Panc1 (cell line): ENCODE measurements at regions not wholly inside any gene's neighbourhood (a gene's known extent, or its start where the extent isn't known, plus 50 kb on each side); places are given as distances from the start of the nearest gene placed in this dataset.

ENCODE experiments used
- ATAC-seq: fragments of 200-7000 bp; cut with Tn5 transposase; 2 replicates; pipeline ENCODE4 v1.9.1; 2020; ENCODE audit warnings: mild to moderate bottlenecking, moderate library complexity
- BruUV-seq: library from RNA; stranded (reverse); fragments of 400-500 nt; replicated peaks from 2 replicates; lab custom pipeline; 2021; lab: Mats Ljungman, UMichigan
- CTCF ChIA-PET: fragments of 300-600 bp; sonication (Branson Sonifier 250); formaldehyde crosslinking; loops from one replicate; lab custom pipeline; 2022; ENCODE audit warnings: antibody characterized with exemption; lab: Charles Lee
- POLR2A ChIA-PET: fragments of 300-600 bp; sonication (Branson Sonifier 250); formaldehyde crosslinking; loops from one replicate; lab custom pipeline; 2022; ENCODE audit warnings: antibody characterized with exemption; lab: Charles Lee
- DNase-seq: peaks from one replicate; pipeline ENCODE4 v3.0.0-alpha.2; 2010; ENCODE audit warnings: low read depth, low spot score
- H3K27ac ChIP-seq: 2 replicates; pipeline ENCODE4 v1.5.1; 2011; ENCODE audit warnings: mild to moderate bottlenecking, low read length, inconsistent platforms
- H3K27me3 ChIP-seq: fragments of 200-500 bp; sonication (Bioruptor generic); 2 replicates; pipeline ENCODE4 v1.6.0; 2014; ENCODE audit warnings: low read length, inconsistent platforms; ENCODE audit not compliant: control insufficient read depth, insufficient read depth
- H3K36me3 ChIP-seq: fragments of 200-500 bp; sonication (Bioruptor generic); 2 replicates; pipeline ENCODE4 v1.5.1; 2014; ENCODE audit warnings: inconsistent platforms, mild to moderate bottlenecking, low read length, moderate library complexity; ENCODE audit not compliant: control insufficient read depth, insufficient read depth
- H3K4me1 ChIP-seq: 2 replicates; pipeline ENCODE4 v1.5.1; 2011; ENCODE audit warnings: inconsistent platforms, mild to moderate bottlenecking, low read length, moderate library complexity; ENCODE audit not compliant: control insufficient read depth, insufficient read depth
- H3K4me3 ChIP-seq, 2 experiments: 2 replicates each; pipeline ENCODE4 v1.5.1; 2011 to 2012; ENCODE audit warnings: low read depth in 2 of 2, low read length in 2 of 2, mild to moderate bottlenecking in 2 of 2, inconsistent platforms in 1 of 2, moderate library complexity in 1 of 2
- H3K9me3 ChIP-seq: fragments of 200-500 bp; sonication (Bioruptor generic); 2 replicates; pipeline ENCODE4 v1.5.1; 2014; ENCODE audit warnings: low read depth, mild to moderate bottlenecking, inconsistent platforms, low read length, moderate library complexity; ENCODE audit not compliant: control insufficient read depth, insufficient read depth
- POLR2AphosphoS5 ChIP-seq: IDR thresholded peaks from 2 replicates; pipeline ENCODE4 v1.6.1; 2012; ENCODE audit warnings: mild to moderate bottlenecking, low read depth, low read length, moderate library complexity
- SIN3A ChIP-seq: IDR thresholded peaks from 2 replicates; pipeline ENCODE4 v1.6.1; 2012; ENCODE audit warnings: low read depth, mild to moderate bottlenecking, low read length, moderate library complexity, borderline replicate concordance; ENCODE audit not compliant: insufficient read depth
- TCF7L2 ChIP-seq: IDR thresholded peaks from 2 replicates; pipeline ENCODE4 v1.6.1; 2011; ENCODE audit warnings: mild to moderate bottlenecking, low read depth, low read length, inconsistent platforms
- in situ Hi-C: cut with HindIII; loops from 2 replicates; pipeline ENCODE4 v1.10.0; 2016; ENCODE audit warnings: low sequenced_read_pairs, low pct_unique_long_range_greater_than_20kb
- intact Hi-C: fragments of 100-400 bp; cut with micrococcal nuclease; formaldehyde crosslinking; loops from one replicate; pipeline ENCODE4 v1.10.0; 2022; ENCODE audit not compliant: unreplicated experiment
- TF ChIP-seq, protein P1 (sequence below): fragments of 450-650 bp; IDR thresholded peaks from 2 replicates; pipeline ENCODE4 v1.5.1; 2017; ENCODE audit warnings: mild to moderate bottlenecking
- TF ChIP-seq, protein P2 (sequence below), 2 experiments: IDR thresholded peaks; 2 replicates each; pipeline ENCODE4 v1.6.1; 2011 to 2012; ENCODE audit warnings: low read depth in 2 of 2, control low read depth in 1 of 2, low read length in 1 of 2, mild to moderate bottlenecking in 1 of 2, moderate library complexity in 1 of 2; ENCODE audit not compliant: insufficient read depth in 1 of 2

DNA sequence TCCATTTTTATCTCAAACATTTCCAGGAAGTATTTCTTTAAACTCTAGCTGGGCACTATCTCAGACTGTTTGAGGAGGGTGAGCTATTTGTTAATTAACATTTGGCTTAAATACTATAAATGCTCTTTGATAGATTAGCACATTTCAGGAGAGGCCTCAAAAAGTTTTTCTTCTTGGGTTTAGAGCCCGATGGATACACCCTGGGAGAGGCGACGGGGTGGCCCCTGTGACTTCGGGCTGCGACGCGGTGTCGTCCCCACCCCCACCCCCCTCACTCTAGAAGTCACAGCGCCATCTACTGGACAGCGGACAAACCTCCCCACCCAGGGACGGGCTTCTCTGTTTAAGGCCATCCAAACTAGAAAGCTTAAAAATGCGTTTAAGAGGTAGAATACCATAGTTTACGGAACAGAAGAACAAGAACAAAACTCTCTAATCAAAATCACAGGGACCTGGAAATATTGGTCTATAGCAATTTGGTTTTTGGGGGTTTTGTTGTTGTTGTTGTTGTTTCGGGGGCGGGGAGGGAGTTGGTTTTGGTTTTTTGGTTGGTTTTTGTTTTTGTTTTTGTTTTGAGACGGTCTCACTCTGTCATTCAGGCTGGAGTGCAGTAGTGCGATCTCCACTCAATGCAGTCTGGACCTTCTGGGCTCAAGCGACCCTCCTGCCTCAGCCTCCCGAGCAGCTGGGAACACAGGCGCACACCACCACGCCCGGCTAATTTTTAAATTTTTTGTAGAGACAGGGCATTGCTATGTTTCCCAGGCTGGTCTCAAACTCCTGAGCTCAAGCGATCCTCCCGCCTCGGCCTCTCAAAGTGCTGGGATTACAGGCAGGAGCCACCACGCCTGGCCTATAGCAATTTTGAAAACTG is 254.4 kb downstream of the C16orf95 start:
- no TSS peak for BruUV-seq
- ATAC-seq (peak; percentile 98), DNase-seq (peak; percentile 30)
- Histone ChIP-seq H3K27me3 (no peaks in the 10 kb centered on the region), H3K27ac (0 out of 2 replicates have a peak overlapping the region, but pooled peaks have one; percentile 23), H3K4me3 (peak overlapping the region; percentile 27 to 49), H3K9me3 (no peaks in the 10 kb centered on the region), H3K36me3 (no peaks in the 10 kb centered on the region), H3K4me1 (no peaks in the 10 kb centered on the region; the same call in 1 of the 2 replicates)
- POLR2A ChIA-PET: no interaction called here
- CTCF ChIA-PET: interaction anchor here (0.5 to 1.3 kb wide), 7 partner anchors 9 to 498 kb away, joined by 3 to 11 read pairs (median 5); no protein-coding TSS in a partner anchor
- intact Hi-C loops: loop anchor here (2.0 kb wide), 1 partner anchor 500 kb away; no protein-coding TSS in a partner anchor
- in situ Hi-C loops: no loop called here
- TF ChIP-seq, protein P1, sequence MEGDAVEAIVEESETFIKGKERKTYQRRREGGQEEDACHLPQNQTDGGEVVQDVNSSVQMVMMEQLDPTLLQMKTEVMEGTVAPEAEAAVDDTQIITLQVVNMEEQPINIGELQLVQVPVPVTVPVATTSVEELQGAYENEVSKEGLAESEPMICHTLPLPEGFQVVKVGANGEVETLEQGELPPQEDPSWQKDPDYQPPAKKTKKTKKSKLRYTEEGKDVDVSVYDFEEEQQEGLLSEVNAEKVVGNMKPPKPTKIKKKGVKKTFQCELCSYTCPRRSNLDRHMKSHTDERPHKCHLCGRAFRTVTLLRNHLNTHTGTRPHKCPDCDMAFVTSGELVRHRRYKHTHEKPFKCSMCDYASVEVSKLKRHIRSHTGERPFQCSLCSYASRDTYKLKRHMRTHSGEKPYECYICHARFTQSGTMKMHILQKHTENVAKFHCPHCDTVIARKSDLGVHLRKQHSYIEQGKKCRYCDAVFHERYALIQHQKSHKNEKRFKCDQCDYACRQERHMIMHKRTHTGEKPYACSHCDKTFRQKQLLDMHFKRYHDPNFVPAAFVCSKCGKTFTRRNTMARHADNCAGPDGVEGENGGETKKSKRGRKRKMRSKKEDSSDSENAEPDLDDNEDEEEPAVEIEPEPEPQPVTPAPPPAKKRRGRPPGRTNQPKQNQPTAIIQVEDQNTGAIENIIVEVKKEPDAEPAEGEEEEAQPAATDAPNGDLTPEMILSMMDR: peak; percentile 84
- TF ChIP-seq TCF7L2: no peak

DNA sequence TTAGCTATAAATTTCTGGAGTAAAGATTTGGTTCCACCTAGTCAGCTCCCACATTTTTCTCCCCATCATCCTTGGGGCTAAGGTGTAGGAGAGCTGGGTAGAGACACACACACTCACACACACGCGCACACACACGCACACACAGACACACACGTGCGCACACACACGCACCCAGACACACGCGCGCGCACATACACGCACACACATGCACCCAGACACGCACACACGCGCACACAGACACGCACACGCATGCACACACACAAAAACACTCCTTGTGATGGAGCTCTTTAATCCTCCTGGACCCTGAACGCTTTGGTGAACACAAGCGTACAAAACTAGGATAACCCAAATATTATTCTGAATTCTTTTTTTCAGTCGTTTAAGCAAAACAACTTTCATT is 253.6 kb downstream of the C16orf95 start:
- no peaks in the 10 kb centered on the region; the same call in 1 of the 2 replicates for H3K4me1 ChIP-seq
- BruUV-seq: no TSS peak
- H3K9me3 ChIP-seq: no peaks in the 10 kb centered on the region
- POLR2A ChIA-PET: no interaction called here
- TF ChIP-seq TCF7L2 (no peak), SIN3A (no peak), POLR2AphosphoS5 (no peak)
- TF ChIP-seq, protein P1: no peak
- TF ChIP-seq, protein P2, sequence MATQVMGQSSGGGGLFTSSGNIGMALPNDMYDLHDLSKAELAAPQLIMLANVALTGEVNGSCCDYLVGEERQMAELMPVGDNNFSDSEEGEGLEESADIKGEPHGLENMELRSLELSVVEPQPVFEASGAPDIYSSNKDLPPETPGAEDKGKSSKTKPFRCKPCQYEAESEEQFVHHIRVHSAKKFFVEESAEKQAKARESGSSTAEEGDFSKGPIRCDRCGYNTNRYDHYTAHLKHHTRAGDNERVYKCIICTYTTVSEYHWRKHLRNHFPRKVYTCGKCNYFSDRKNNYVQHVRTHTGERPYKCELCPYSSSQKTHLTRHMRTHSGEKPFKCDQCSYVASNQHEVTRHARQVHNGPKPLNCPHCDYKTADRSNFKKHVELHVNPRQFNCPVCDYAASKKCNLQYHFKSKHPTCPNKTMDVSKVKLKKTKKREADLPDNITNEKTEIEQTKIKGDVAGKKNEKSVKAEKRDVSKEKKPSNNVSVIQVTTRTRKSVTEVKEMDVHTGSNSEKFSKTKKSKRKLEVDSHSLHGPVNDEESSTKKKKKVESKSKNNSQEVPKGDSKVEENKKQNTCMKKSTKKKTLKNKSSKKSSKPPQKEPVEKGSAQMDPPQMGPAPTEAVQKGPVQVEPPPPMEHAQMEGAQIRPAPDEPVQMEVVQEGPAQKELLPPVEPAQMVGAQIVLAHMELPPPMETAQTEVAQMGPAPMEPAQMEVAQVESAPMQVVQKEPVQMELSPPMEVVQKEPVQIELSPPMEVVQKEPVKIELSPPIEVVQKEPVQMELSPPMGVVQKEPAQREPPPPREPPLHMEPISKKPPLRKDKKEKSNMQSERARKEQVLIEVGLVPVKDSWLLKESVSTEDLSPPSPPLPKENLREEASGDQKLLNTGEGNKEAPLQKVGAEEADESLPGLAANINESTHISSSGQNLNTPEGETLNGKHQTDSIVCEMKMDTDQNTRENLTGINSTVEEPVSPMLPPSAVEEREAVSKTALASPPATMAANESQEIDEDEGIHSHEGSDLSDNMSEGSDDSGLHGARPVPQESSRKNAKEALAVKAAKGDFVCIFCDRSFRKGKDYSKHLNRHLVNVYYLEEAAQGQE (IDR thresholded peaks at IDR 0.05; ENCODE audit: insufficient read depth in 1 of 2, low read depth in 2 of 2, low read length in 1 of 2): no peak
- no peak for ATAC-seq
- DNase-seq: no peak
- no peaks in the 10 kb centered on the region for H3K27me3 ChIP-seq
- intact Hi-C loops (loop anchor here (2.0 kb wide), 1 partner anchor 501 kb away; no protein-coding TSS in a partner anchor), in situ Hi-C loops (no loop called here)
- no peak overlapping the region for H3K27ac ChIP-seq
- CTCF ChIA-PET: no interaction called here
- no peak overlapping the region for H3K4me3 ChIP-seq
- no peaks in the 10 kb centered on the region for H3K36me3 ChIP-seq
